ENCODE measurements at regions not wholly inside any gene's neighbourhood (a gene's known extent, or its start where the extent isn't known, plus 50 kb on each side); places are given as distances from the start of the nearest gene placed in this dataset.

DNA sequence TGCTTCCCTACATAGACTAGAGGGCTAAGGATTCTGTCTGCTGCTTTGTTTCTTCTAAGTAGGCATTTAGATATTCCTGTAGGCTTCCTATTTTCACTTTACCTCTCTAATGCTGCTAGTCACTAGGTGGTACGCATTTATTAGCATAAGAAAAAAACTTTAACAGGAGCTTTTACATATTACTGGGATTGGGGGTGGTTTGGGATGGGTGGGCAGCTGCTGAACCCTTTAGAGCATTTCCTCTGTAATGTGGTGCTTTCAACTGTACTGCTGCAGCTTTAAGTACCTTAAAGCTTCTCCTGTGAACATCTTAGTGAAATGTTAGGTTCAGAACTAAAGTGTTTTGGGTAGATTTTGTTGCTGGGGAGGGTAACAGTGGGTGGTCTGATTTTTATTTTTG lies 92.6 kb downstream of the ZNF486 start:
- H3K4me1 ChIP-seq (ENCODE audit: control insufficient read depth, extremely low read depth, insufficient read depth, low read length), result no peaks in the 10 kb centered on the region
- no peak for DNase-seq (ENCODE audit: low read depth, low spot score)
- H3K36me3 ChIP-seq (ENCODE audit: control insufficient read depth in 2 of 2, extremely low read depth in 1 of 2, insufficient read depth in 2 of 2, low read length in 2 of 2), result no peaks in the 10 kb centered on the region
- H3K9me1 ChIP-seq (ENCODE audit: control insufficient read depth, extremely low read depth, insufficient read depth, low read length), result no peaks in the 10 kb centered on the region
- no peaks in the 10 kb centered on the region for H4K20me1 ChIP-seq (ENCODE audit: control insufficient read depth, extremely low read depth, insufficient read depth, low read length)
- H3K27ac ChIP-seq (ENCODE audit: control insufficient read depth, insufficient read depth, low read length), result no peak overlapping the region
- dilution Hi-C loops (cut with MboI; ENCODE audit: extremely low pct_ligation_motif_present, low sequenced_read_pairs), result no loop called here
- no peak overlapping the region for H3K4me3 ChIP-seq (ENCODE audit: control insufficient read depth in 2 of 3, extremely low read depth in 1 of 3, insufficient read depth in 2 of 3, low read depth in 1 of 3, low read length in 3 of 3)
- FAIRE-seq, result no peak
- TF ChIP-seq EZH2 (IDR thresholded peaks at IDR 0.05; ENCODE audit: low read length), result no peak
- TF ChIP-seq, protein P1, sequence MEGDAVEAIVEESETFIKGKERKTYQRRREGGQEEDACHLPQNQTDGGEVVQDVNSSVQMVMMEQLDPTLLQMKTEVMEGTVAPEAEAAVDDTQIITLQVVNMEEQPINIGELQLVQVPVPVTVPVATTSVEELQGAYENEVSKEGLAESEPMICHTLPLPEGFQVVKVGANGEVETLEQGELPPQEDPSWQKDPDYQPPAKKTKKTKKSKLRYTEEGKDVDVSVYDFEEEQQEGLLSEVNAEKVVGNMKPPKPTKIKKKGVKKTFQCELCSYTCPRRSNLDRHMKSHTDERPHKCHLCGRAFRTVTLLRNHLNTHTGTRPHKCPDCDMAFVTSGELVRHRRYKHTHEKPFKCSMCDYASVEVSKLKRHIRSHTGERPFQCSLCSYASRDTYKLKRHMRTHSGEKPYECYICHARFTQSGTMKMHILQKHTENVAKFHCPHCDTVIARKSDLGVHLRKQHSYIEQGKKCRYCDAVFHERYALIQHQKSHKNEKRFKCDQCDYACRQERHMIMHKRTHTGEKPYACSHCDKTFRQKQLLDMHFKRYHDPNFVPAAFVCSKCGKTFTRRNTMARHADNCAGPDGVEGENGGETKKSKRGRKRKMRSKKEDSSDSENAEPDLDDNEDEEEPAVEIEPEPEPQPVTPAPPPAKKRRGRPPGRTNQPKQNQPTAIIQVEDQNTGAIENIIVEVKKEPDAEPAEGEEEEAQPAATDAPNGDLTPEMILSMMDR (optimal IDR thresholded peaks at IDR 0.05 in 1 of 3, IDR thresholded peaks at IDR 0.05 in 1 of 3, conservative IDR thresholded peaks at IDR 0.05 in 1 of 3; ENCODE audit: extremely low read depth in 1 of 3, insufficient read depth in 2 of 3, low read length in 3 of 3), result no peak
- H3K9ac ChIP-seq (ENCODE audit: control insufficient read depth, extremely low read depth, insufficient read depth, low read length), result no peak overlapping the region
- H2AFZ ChIP-seq (ENCODE audit: control insufficient read depth, low read length), result no peak overlapping the region
- no peaks in the 10 kb centered on the region for H3K27me3 ChIP-seq (ENCODE audit: control insufficient read depth, extremely low read depth, insufficient read depth, low read length)
- H3K4me2 ChIP-seq (ENCODE audit: control insufficient read depth, extremely low read depth, insufficient read depth, low read depth, low read length), result no peak overlapping the region
- H3K79me2 ChIP-seq (ENCODE audit: control insufficient read depth, insufficient read depth, low read length), result no peaks in the 10 kb centered on the region
- H3K9me3 ChIP-seq (ENCODE audit: control insufficient read depth, low read depth, low read length), result peaks cover 2% of the 10 kb centered on the region

DNA sequence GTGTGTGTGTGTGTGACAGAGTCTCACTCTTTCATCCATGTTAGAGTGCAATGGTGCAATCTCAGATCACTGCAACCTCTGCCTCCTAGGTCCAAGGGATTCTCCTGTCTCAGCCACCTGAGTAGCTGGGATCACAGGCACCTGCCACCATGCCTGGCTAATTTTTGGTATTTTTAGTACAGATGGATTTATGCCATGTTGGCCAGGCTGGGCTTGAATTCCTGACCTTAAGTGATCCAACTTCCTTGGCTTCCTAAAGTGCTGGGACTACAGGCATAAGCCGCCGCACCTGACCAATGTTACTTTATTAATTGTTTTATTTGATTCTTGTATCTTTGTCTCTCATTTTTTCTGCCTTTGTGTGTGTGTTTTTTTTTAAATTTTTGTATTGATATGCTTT lies 89.6 kb downstream of the ZNF486 start:
- Histone ChIP-seq H3K79me2 (ENCODE audit: control insufficient read depth, insufficient read depth, low read length) (no peaks in the 10 kb centered on the region), H3K27me3 (ENCODE audit: control insufficient read depth, extremely low read depth, insufficient read depth, low read length) (no peaks in the 10 kb centered on the region), H3K9me3 (ENCODE audit: control insufficient read depth, low read depth, low read length) (peaks cover 2% of the 10 kb centered on the region), H3K4me3 (ENCODE audit: control insufficient read depth in 2 of 3, extremely low read depth in 1 of 3, insufficient read depth in 2 of 3, low read depth in 1 of 3, low read length in 3 of 3) (no peak overlapping the region), H3K36me3 (ENCODE audit: control insufficient read depth in 2 of 2, extremely low read depth in 1 of 2, insufficient read depth in 2 of 2, low read length in 2 of 2) (no peaks in the 10 kb centered on the region), H3K9ac (ENCODE audit: control insufficient read depth, extremely low read depth, insufficient read depth, low read length) (no peak overlapping the region), H3K4me2 (ENCODE audit: control insufficient read depth, extremely low read depth, insufficient read depth, low read depth, low read length) (no peak overlapping the region), H4K20me1 (ENCODE audit: control insufficient read depth, extremely low read depth, insufficient read depth, low read length) (no peaks in the 10 kb centered on the region), H3K4me1 (ENCODE audit: control insufficient read depth, extremely low read depth, insufficient read depth, low read length) (no peaks in the 10 kb centered on the region), H3K9me1 (ENCODE audit: control insufficient read depth, extremely low read depth, insufficient read depth, low read length) (no peaks in the 10 kb centered on the region), H2AFZ (ENCODE audit: control insufficient read depth, low read length) (no peak overlapping the region), H3K27ac (ENCODE audit: control insufficient read depth, insufficient read depth, low read length) (no peak overlapping the region)
- FAIRE-seq (no peak), DNase-seq (ENCODE audit: low read depth, low spot score) (no peak)
- no peak for TF ChIP-seq EZH2 (IDR thresholded peaks at IDR 0.05; ENCODE audit: low read length)
- TF ChIP-seq, protein P1 (optimal IDR thresholded peaks at IDR 0.05 in 1 of 3, IDR thresholded peaks at IDR 0.05 in 1 of 3, conservative IDR thresholded peaks at IDR 0.05 in 1 of 3; ENCODE audit: extremely low read depth in 1 of 3, insufficient read depth in 2 of 3, low read length in 3 of 3), result no peak
- dilution Hi-C loops (cut with MboI; ENCODE audit: extremely low pct_ligation_motif_present, low sequenced_read_pairs), result no loop called here

All from keratinocyte (primary cell).